ENCODE measurements at regions not wholly inside any gene's neighbourhood (a gene's known extent, or its start where the extent isn't known, plus 50 kb on each side); places are given as distances from the start of the nearest gene placed in this dataset.

DNA sequence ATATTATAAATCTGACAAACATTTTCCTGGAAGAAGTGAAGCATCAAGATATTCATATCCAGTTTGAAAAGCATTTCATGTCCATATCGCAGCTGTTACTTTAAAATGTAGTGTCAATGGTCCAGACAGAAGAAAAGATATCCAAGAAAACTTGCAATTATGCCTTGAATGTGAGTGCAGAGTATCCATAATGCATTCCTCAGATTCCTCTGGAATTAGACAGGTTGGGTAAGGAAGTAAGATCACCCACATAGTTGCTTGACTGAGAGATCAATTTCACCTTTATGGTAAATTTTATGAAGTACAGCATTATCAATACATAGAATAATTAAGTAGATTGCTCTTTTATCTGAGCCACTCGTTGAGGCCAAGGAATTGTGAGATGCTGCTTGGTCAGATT, 327.0 kb upstream of the SLITRK5 start:
- TF ChIP-seq, protein P1, sequence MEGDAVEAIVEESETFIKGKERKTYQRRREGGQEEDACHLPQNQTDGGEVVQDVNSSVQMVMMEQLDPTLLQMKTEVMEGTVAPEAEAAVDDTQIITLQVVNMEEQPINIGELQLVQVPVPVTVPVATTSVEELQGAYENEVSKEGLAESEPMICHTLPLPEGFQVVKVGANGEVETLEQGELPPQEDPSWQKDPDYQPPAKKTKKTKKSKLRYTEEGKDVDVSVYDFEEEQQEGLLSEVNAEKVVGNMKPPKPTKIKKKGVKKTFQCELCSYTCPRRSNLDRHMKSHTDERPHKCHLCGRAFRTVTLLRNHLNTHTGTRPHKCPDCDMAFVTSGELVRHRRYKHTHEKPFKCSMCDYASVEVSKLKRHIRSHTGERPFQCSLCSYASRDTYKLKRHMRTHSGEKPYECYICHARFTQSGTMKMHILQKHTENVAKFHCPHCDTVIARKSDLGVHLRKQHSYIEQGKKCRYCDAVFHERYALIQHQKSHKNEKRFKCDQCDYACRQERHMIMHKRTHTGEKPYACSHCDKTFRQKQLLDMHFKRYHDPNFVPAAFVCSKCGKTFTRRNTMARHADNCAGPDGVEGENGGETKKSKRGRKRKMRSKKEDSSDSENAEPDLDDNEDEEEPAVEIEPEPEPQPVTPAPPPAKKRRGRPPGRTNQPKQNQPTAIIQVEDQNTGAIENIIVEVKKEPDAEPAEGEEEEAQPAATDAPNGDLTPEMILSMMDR (IDR thresholded peaks at IDR 0.05), result no peak
- TF ChIP-seq POLR2A (IDR thresholded peaks at IDR 0.05), result no peak
